ENCODE measurements at regions not wholly inside any gene's neighbourhood (a gene's known extent, or its start where the extent isn't known, plus 50 kb on each side); places are given as distances from the start of the nearest gene placed in this dataset.

DNA sequence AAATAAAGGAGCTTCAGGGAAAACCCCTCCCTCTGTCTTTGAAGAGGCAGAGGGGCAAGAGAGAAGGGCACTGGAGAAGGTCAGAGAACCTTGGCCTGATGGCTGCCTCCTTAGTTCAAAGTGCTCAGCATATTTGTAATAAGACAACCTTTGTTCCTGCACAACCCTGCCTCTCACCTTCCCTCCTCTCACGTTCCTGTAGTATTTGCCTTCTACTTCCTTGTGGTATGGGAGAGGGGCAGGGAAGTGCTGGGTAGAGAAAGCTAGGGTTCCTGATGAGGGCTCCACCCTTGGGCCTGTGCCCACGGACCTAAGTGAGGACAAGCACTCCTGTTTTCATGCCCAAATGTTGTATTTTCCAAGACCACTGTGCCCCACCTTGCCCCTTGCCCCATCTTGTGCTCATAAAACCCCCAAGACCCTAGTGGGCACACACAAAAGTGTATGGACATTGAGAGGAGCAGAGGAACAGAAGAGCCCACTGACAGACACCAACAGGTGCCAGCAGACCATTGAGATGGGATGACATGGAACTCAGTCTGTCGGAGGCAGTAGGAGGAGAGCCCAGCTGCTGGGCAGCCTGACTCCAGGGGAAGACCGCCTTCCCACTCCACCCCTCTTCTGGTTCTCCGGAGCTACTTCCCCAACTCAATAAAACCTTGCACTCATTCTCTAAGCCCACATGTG is 261.5 kb upstream of the CCDC196 start:
- no peak for TF ChIP-seq JUND (IDR thresholded peaks at IDR 0.05; ENCODE audit: low read depth)
- DNase-seq (ENCODE audit: low read depth in 1 of 2, low spot score in 1 of 2) = no peak
- in situ Hi-C loops (cut with HindIII; ENCODE audit: low pct_unique_long_range_greater_than_20kb, low sequenced_read_pairs) = no loop called here

DNA sequence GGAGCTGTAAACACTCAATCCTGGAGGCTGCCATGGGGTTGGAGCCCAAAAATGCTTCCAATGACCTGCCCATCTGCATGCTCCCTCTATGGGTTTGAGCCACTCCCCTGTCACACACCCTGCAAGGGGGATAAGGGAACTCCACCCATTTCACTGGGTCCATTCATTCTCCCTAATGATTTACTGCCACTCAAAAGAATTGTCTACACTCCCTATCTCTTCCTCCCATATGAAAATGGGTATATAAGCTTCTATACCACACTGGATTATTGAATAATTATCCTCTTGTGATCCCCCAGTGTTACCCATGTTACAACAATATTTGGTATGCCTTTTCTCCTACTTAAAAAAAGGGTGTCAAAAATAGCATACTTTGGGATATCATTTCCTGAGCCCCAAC is 260.8 kb upstream of the CCDC196 start:
- in situ Hi-C loops (cut with HindIII; ENCODE audit: low pct_unique_long_range_greater_than_20kb, low sequenced_read_pairs) = no loop called here
- DNase-seq (ENCODE audit: low read depth in 1 of 2, low spot score in 1 of 2) = no peak
- no peak for TF ChIP-seq JUND (IDR thresholded peaks at IDR 0.05; ENCODE audit: low read depth)

DNA sequence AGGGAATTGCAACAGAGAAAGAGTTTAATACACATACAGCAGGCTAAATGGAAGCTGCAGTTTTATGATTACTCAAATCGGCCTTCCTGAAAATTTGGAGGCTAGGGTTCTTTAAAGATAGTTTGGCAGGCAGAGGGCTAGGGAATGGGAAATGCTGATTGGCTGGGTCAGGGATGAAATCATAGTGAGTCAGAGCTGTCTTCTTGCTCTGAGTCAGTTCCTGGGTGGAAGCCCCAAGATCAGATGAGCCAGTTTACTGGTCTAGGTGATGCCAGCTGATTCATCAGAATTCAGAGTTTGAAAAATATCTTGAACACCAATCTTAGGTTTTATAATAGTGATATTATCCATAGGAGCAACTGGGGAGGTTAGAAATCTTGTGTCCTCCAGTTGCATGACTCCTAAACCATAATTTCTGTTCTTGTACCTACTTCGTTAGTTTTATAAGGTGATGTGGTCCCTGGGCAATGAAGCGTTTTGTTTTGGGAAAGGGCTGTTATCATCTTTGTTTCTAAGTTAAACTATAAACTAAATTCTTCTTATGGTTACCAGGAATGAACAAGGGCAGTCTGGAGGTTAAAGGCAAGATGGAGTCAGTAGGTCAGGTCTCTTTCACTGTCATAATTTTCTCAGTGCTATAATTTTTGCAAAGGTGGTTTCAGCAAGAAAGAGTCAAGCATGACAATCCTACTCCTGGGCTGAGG is 257.8 kb upstream of the CCDC196 start:
- no peak for DNase-seq (ENCODE audit: low read depth in 1 of 2, low spot score in 1 of 2)
- in situ Hi-C loops (cut with HindIII; ENCODE audit: low pct_unique_long_range_greater_than_20kb, low sequenced_read_pairs) = no loop called here
- TF ChIP-seq JUND (IDR thresholded peaks at IDR 0.05; ENCODE audit: low read depth) = no peak

DNA sequence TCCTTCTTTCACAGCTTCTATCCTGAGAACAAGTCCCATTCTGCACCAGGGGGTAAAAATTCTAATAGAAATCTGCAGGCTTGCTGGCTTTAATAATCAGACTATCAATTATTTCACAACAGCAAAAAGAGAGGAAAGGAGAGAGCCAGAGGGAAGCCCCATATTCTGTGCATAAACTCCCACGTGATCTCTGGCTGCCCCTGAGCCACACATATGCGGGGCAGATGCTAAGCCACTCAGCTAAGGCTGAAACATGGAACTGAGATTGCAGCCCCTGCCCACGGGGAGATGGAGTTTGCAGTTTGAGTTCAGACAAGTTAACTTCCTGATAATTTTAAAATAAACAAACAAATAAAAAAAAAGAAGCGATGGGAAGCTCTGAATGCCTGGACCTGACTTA is 254.4 kb upstream of the CCDC196 start:
- in situ Hi-C loops (cut with HindIII; ENCODE audit: low pct_unique_long_range_greater_than_20kb, low sequenced_read_pairs) = no loop called here
- TF ChIP-seq JUND (IDR thresholded peaks at IDR 0.05; ENCODE audit: low read depth) = no peak
- DNase-seq (ENCODE audit: low read depth in 1 of 2, low spot score in 1 of 2) = no peak

DNA sequence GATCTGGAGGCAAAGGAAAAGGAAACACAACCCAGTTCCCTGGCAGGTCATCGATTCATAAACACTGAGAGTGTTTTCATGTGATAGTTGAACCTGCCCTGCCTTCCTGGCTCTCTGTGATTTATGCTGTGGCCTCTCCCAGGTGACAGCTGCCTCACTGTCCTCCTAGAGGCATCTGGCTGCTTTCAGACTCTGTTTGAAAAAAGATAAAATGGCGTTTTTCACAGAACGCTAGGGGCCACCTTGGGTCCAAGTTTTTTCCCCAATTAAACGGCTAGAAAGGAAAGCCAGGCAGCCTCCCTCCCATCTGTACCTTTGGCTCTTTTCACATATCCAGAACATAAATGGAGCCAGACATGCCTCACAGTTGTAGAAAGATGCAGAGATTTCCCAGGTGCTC is 252.6 kb upstream of the CCDC196 start:
- in situ Hi-C loops (cut with HindIII; ENCODE audit: low pct_unique_long_range_greater_than_20kb, low sequenced_read_pairs) = no loop called here
- no peak for DNase-seq (ENCODE audit: low read depth in 1 of 2, low spot score in 1 of 2)
- TF ChIP-seq JUND (IDR thresholded peaks at IDR 0.05; ENCODE audit: low read depth) = no peak

DNA sequence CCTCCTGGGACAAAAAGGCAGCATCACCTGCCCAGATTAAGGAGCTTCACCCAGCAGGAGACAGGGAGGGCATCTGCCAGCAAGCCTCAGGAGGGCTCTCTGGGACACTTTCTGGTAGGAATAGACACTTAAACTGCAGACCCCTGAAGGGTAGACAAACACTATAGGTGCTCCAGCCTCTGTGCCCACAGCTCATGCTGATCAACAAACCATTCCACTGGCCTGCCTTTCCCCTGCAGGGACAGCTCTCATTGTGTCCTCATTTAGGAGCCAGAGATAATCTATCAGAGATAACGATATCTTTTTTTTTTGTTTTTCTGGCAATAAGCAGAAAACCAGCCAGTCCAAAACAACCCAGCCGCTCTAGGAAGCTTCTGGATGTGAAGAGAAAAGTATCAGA is 251.8 kb upstream of the CCDC196 start:
- in situ Hi-C loops (cut with HindIII; ENCODE audit: low pct_unique_long_range_greater_than_20kb, low sequenced_read_pairs) = no loop called here
- no peak for DNase-seq (ENCODE audit: low read depth in 1 of 2, low spot score in 1 of 2)

DNA sequence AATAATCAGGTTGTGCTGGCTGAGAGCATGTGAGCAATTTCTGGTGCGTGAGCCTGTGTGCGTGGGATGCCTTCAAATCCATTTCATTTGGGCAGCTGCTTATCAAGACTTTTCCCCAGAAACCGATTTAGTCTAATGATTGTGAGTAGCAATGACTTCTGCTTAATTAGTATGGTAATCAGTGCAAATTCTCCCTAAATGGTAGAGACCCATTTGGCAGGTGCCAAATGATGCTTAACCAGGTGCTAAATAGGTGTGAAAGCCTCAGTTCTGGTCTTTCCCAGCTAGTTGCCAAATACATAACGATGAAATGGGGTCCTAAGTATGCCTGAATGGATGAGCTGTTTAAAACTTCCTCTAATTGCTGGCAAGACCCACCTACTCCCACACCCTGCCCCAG is 248.4 kb upstream of the CCDC196 start:
- no peak for TF ChIP-seq JUND (IDR thresholded peaks at IDR 0.05; ENCODE audit: low read depth)
- in situ Hi-C loops (cut with HindIII; ENCODE audit: low pct_unique_long_range_greater_than_20kb, low sequenced_read_pairs) = no loop called here
- no peak for DNase-seq (ENCODE audit: low read depth in 1 of 2, low spot score in 1 of 2)

More for the DNA sequence above, 251.8 kb upstream of the CCDC196 start:
- no peak for TF ChIP-seq JUND (IDR thresholded peaks at IDR 0.05; ENCODE audit: low read depth)

DNA sequence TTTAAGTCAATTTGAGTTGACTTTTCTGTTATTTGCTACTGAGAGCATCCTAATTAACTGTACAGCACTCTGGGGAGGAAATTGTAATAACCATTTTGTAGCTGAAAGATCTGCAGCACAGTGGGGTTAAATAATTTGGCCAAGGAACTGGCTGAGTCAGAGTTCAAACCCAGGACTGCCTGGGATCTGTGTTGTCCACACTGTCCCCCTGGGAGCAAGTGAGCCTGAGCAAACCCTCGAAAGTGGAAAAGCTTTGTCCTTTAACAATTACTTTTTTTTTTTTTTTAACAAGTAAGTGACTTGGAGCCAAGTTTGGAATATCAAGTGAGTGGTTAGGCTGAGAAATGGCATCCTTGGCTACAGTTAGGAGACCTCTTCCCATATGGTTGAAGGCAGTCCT is 247.2 kb upstream of the CCDC196 start:
- no peak for TF ChIP-seq JUND (IDR thresholded peaks at IDR 0.05; ENCODE audit: low read depth)
- DNase-seq (ENCODE audit: low read depth in 1 of 2, low spot score in 1 of 2) = no peak
- in situ Hi-C loops (cut with HindIII; ENCODE audit: low pct_unique_long_range_greater_than_20kb, low sequenced_read_pairs) = no loop called here

DNA sequence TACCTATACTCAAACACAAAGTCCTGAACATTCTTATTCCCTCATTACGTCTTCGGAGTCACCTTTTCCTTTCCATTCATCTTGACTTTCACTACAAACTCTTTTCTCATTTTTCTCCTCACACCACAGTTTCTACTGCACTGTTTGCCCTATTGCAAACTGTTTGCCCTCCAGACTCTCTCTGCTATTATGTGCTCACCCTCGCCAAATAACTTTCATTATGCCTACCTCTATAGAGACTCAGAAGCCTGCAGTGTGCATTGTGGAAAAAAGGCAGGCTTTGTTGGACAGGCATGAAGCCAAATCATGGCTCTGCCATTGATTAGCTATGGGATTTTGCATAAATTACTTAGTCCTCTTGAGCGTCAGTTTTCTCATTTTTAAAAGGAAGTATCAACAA is 246.6 kb upstream of the CCDC196 start:
- in situ Hi-C loops (cut with HindIII; ENCODE audit: low pct_unique_long_range_greater_than_20kb, low sequenced_read_pairs) = no loop called here
- no peak for TF ChIP-seq JUND (IDR thresholded peaks at IDR 0.05; ENCODE audit: low read depth)
- DNase-seq (ENCODE audit: low read depth in 1 of 2, low spot score in 1 of 2) = no peak

DNA sequence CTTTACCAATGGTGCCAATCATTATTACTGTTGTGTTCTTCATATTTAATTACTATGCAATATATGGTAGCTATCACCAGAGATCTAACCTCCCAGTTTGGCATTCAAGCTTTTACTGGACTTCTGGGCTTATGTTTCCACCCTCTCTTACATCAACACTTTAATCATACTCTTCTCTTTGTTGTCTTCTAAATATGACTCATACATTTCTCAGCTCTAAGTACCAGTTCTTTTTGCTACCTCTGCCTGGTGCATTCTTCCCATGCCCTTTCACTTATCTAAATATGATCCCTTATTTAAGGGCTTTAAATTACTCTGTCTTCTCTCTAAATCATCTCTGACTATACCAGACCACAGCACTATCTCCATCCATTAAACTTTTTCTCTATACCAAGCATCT is 246.1 kb upstream of the CCDC196 start:
- no peak for DNase-seq (ENCODE audit: low read depth in 1 of 2, low spot score in 1 of 2)
- TF ChIP-seq JUND (IDR thresholded peaks at IDR 0.05; ENCODE audit: low read depth) = no peak
- in situ Hi-C loops (cut with HindIII; ENCODE audit: low pct_unique_long_range_greater_than_20kb, low sequenced_read_pairs) = no loop called here

DNA sequence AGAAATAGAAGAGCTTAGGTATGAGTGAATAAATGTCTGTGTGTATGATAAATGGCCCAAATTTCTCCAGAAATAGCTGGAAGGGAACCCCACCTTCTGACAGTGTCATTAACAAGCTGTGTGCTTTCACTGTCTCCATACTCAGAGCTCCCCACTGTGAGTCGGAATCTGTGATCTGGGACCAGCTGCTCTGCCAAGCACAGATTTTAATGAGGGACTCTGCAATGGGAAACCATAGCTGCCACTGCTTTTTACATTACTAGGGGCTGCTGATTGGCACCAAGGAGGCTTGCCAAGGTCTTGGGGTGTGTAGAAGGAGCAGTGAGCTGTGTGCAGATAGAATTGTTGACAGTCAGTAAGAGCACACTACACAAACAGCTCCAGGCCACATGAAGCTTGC is 244.2 kb upstream of the CCDC196 start:
- no peak for DNase-seq (ENCODE audit: low read depth in 1 of 2, low spot score in 1 of 2)
- no peak for TF ChIP-seq JUND (IDR thresholded peaks at IDR 0.05; ENCODE audit: low read depth)
- in situ Hi-C loops (cut with HindIII; ENCODE audit: low pct_unique_long_range_greater_than_20kb, low sequenced_read_pairs) = no loop called here

DNA sequence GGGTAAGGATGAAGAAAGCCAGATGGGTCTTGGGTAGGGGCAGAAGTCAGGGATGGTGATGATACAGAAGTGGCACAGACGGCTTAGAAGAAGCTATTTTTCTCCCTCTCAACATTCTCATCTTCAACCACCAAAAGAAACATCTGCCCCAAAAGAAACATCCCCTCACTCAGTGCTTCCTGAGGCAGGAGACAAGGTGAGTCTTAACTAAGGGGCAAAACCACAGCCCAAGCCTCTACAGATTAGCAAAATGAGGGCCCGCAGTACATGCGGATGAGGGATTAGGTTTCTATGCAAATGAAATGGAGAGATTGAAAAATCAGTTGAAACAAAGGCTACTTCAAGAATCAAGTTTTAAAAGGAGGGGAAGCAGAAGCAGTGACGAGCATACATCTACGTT is 241.3 kb upstream of the CCDC196 start:
- in situ Hi-C loops (cut with HindIII; ENCODE audit: low pct_unique_long_range_greater_than_20kb, low sequenced_read_pairs) = no loop called here
- no peak for TF ChIP-seq JUND (IDR thresholded peaks at IDR 0.05; ENCODE audit: low read depth)
- DNase-seq (ENCODE audit: low read depth in 1 of 2, low spot score in 1 of 2) = no peak

DNA sequence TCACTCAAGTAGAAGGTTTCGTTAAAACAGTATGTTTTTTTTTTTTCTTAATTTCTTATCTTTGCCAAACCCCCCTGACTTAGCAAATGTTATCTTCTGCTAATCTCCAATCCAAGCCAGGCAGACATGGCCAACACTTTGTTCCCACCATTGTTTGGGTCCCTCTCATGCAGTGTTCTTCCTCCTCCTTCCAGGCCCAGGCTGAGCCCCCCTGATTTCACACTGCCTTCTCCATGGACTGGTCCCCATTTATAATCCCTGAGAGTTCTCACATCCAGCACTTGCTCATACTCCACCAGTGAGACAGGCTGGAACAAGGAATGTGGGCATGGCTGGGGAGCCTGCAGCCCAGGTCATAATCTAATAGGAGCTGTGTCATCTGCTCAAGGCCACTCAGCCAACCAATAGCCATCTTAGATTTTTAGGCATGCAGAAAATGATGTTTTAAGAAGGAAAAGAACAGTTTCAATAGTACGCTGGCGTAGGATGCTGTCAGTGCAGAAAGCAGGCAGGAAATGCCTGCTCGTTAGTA is 238.4 kb upstream of the CCDC196 start:
- in situ Hi-C loops (cut with HindIII; ENCODE audit: low pct_unique_long_range_greater_than_20kb, low sequenced_read_pairs) = no loop called here
- no peak for TF ChIP-seq JUND (IDR thresholded peaks at IDR 0.05; ENCODE audit: low read depth)
- no peak for DNase-seq (ENCODE audit: low read depth in 1 of 2, low spot score in 1 of 2)
